IMR-90 (cell line): ENCODE measurements at regions not wholly inside any gene's neighbourhood (a gene's known extent, or its start where the extent isn't known, plus 50 kb on each side); places are given as distances from the start of the nearest gene placed in this dataset.

Experiments
- BHLHE40 ChIP-seq: fragments of 150-350 bp; IDR thresholded peaks from 2 replicates; pipeline ENCODE4 v1.6.1; 2016; ENCODE audit warnings: mild to moderate bottlenecking, low read depth, low read length
- CTCF ChIP-seq: conservative IDR thresholded peaks from 2 replicates; pipeline ENCODE4 v1.5.1; 2012; ENCODE audit warnings: mild to moderate bottlenecking, low read depth, low read length, improper control_type of control experiment
- MAZ ChIP-seq: IDR thresholded peaks from 2 replicates; pipeline ENCODE4 v1.6.1; 2012; ENCODE audit warnings: low read depth, mild to moderate bottlenecking, low read length, improper control_type of control experiment, moderate library complexity, borderline replicate concordance
- POLR2A ChIP-seq: IDR thresholded peaks from 2 replicates; pipeline ENCODE4 v1.6.1; 2012; ENCODE audit warnings: mild to moderate bottlenecking, low read depth, low read length
- RAD21 ChIP-seq: IDR thresholded peaks from 2 replicates; pipeline ENCODE4 v1.6.1; 2012; ENCODE audit warnings: low read length, improper control_type of control experiment
- RFX5 ChIP-seq: IDR thresholded peaks from 2 replicates; pipeline ENCODE4 v1.8.0; 2012; ENCODE audit warnings: low read depth, mild to moderate bottlenecking, low read length, moderate library complexity
- SMC3 ChIP-seq: fragments of 150-350 bp; IDR thresholded peaks from 2 replicates; pipeline ENCODE4 v1.6.1; 2016; ENCODE audit warnings: low read depth, mild to moderate bottlenecking, antibody characterized with exemption, low read length, moderate library complexity
- TF ChIP-seq, protein P1 (sequence below): fragments of 150-350 bp; IDR thresholded peaks from 2 replicates; pipeline ENCODE4 v1.6.1; 2017; ENCODE audit warnings: mild to moderate bottlenecking, antibody characterized with exemption, low read length, low read depth

- TF ChIP-seq RAD21 (no peak), CTCF (no peak), RFX5 (no peak), MAZ (no peak), BHLHE40 (no peak), POLR2A (no peak), SMC3 (no peak)
- TF ChIP-seq, protein P1, sequence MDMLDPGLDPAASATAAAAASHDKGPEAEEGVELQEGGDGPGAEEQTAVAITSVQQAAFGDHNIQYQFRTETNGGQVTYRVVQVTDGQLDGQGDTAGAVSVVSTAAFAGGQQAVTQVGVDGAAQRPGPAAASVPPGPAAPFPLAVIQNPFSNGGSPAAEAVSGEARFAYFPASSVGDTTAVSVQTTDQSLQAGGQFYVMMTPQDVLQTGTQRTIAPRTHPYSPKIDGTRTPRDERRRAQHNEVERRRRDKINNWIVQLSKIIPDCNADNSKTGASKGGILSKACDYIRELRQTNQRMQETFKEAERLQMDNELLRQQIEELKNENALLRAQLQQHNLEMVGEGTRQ = no peak
These were observed 198.7 kb upstream of the CMC1 start for GRCh38 chr3:28042707-28043106.
